ENCODE measurements at regions not wholly inside any gene's neighbourhood (a gene's known extent, or its start where the extent isn't known, plus 50 kb on each side); places are given as distances from the start of the nearest gene placed in this dataset.

- DNase-seq, result no peak
Observed at GRCh38 chr2:128958241-128958640, 639.6 kb upstream of the HS6ST1 start.

DNA sequence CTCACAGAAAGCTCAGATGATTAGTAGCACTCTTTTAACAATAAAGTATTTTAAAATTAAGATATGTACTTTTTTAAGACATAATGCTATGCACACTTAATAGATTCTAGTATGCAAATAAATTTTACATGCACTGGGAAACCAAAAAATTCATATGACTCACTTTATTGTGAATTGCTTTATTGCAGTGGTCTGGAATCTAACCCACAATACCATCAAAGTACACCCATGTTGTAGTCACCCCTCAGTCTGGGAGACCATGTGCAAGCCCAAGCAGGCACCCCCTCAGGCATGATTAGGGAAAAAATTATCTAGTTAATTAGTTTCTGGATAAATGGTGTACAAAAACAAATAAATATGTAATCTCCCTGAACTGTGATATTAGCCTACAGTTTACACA, 649.0 kb upstream of the HS6ST1 start:
- DNase-seq, result no peak

DNA sequence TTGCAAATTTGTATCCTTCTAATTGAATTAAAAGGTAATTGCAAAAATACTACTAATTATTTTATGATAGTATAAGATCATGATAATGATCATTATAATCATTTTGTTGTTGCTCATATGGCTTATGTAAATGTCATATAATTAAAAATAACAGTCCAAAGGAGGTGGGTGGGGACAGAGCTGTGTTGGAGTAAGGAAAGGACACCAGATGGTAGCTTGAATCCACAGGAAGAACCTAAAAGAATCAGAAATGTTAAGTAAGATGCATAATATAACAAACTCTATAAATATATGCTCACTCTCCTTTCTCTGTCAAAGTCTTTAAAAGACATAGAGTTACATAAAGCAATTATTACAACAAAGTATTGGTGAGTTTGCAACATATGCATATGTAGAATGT, 650.7 kb upstream of the HS6ST1 start:
- no peak for DNase-seq

GRCh38 chr2:128970332-128971116, 651.9 kb upstream of the HS6ST1 start:
- no peak for DNase-seq

- DNase-seq, result no peak
Observed at GRCh38 chr2:128973566-128973965, 654.9 kb upstream of the HS6ST1 start.

- DNase-seq, result no peak
Observed at GRCh38 chr2:128978212-128978611, 659.5 kb upstream of the HS6ST1 start.

DNA sequence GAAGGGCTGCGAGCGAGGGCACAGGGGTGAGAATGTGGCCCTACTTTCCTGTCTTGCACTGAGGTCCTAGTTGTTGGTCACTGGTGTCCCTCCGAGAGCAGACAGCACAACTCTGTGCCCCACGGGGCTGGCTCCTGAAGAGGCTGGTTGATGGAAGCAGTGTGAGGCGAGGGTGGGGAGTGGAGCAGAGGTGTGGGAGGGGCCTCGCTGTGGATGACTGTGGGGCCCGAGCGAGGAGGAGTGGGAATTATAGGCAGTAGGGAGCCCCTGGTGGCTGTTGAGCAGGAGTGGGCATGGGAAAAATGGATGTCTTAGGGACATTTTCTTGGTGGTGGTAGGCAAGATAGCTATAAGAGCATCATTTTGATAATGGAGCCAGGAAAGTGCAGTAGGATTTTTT, 660.5 kb upstream of the HS6ST1 start:
- DNase-seq, result no peak

DNA sequence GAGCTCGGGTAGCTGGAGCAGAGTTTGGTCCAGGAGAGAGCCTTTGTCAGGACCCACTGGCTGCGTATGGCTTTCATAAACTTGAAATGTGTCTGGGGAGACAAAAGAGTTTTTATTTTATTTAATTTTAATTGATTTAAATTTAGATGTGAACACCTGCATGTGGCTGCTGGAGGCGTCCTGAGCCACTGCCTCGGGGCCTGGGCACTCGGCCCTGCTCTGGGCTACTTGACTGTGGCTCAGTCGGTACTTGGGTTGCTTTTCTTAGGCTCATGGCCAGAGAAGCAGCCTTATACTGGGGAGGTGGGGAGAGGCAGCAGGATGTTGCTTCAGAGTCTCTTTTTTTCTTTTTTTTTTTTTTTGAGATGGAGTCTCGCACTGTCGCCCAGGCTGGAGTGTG, 661.8 kb upstream of the HS6ST1 start:
- no peak for DNase-seq

DNA sequence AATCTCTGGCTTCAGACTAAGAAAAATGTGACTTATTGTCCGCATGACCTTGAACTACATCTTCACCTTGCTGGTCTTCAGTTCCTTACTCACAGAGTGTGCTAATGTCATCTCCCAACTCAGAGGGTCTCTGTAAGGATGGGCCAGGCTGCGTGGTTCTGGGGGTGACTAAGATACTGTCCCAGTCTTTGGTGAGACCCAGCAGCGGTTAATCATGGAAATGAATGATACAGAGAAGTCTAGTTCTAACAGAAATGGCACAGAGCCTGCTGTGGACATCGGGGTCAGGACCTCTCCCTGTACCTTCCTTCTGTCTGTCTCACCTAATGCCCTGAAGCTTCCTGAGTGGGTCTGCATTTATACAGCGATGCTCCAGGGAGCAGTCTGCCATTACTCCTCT, 662.7 kb upstream of the HS6ST1 start:
- no peak for DNase-seq

DNA sequence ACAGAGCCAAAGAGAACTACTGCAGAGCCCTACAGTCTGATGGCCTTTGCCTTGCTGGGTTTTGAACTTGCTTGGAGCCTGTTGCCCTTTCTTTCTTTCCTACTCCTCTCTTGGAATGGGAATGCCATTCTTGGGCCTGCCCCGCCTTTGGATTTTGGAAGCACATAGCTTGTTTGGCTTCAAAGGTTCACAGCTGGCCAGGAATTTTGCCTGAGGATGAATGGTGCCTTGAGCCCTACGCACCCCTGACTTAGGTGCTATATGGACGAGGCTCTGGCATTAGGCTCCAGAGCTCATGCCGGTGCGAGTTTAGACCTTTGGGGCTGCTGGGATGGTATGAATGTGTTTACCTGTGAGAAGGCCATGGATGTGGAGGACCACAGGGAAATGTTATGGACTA, 663.3 kb upstream of the HS6ST1 start:
- DNase-seq, result no peak

DNA sequence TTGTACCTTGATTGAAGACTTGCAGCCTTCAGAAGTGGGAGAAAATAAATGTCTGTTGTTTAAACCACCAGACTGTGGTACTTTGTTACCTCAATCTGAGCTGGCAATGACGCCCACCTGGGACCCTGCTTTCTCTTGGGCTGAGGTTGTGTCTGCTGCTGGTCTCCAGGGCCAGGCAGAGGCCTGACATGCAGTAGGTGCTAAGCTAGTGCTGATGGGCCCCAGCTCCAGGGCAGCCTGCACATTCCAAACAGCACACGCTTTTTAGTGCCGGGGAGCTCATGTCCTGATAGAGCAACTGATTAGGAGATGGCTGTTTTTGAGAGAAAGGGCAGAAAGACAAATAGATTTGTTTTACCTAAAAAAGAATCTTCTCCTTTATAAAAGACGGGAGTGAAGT, 664.0 kb upstream of the HS6ST1 start:
- no peak for DNase-seq

DNA sequence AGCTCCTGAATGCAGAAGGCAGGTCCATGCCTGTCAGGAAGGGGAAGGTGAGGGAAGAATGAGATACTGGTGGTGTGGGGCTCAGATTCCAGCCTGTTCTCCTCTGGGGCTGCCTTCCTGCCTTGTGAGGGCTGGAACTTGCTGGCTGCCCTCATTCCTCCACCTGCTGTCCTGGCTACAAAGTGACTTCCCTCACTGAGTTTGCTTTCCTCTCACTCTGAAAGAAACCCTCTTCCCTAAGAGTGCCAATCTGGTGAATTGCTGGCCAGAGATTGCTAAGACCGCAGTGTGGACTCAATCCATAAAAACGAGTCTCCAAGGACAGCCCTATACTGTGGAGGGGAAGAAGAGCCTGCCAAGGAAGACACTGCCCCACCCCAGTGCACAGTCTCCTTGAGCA, 664.4 kb upstream of the HS6ST1 start:
- DNase-seq, result no peak

DNA sequence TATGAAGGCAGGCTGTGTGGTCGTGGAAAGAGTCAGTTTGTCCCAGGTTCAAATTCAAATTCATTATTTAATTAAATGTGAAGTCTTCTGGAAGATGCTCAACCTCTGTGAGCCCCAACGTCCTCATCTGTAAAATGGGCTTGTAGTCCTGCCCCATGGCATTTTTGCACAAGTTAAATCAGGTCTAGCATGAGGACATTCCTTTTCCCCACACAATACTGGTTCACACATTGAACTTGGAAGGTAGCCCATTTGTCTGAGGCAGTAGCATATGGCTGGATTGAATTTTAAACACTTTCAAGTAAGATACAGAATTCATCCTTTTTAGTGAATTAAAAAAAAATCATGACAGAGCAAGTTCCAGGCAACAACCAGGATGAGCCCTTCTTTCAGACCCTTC, 665.4 kb upstream of the HS6ST1 start:
- no peak for DNase-seq

- no peak for DNase-seq
Observed at GRCh38 chr2:128984855-128985254, 666.2 kb upstream of the HS6ST1 start.

DNA sequence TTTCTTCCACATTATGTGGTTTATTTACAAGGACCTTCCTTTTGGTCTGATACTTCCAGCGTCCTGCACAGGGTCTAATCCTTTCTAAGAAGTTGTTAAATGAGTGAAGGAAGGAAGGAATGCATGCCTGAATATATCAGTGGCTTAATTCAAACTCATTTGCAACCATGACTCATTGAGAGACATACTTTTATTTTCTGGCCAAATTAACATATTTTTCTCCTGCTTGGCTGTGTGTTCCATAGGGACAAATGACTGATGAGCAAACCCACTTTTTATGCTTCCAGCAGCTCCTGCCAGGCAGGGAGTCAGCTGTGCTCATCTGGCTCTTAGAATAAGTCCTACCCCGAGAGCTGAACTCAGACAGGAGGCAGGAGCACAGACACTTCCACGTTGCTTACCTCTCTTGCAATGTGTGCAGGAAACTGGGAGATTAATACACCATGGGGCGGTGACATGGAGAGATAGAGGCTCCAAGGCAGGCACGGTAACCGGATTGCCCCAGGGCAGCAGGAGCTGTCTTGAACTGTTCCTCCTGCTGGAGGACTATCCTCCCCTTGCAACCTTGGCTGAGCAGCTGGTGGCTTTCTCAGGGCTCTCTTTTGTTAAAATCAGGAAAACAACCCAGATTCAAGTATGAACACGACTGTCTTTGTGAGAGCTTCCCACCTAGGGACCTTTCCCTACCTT, 667.5 kb upstream of the HS6ST1 start:
- no peak for DNase-seq

- no peak for DNase-seq
Observed at GRCh38 chr2:128986867-128987268, 668.2 kb upstream of the HS6ST1 start.

- DNase-seq, result no peak
Observed at GRCh38 chr2:128988326-128988725, 669.7 kb upstream of the HS6ST1 start.

- no peak for DNase-seq
Observed at GRCh38 chr2:128988967-128989366, 670.3 kb upstream of the HS6ST1 start.

DNA sequence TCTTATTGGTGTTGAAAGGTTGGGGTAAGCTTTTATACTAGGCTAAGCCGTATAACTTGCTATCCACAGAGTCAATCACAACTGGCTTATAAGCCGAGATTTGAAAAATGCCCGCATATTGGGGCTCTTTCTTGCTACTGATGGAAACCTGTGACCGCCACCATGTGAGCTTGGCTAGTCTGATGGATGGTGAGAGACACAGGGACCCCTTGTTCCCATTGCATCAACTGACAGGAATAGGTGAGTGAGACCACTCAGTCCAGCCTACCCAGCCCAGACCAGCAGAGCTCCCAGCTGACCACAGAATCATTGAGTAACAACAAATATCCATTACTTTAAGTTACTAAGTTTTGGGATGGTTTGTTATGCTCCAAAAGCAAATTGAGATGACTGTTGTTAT, 676.4 kb upstream of the HS6ST1 start:
- no peak for DNase-seq

DNA sequence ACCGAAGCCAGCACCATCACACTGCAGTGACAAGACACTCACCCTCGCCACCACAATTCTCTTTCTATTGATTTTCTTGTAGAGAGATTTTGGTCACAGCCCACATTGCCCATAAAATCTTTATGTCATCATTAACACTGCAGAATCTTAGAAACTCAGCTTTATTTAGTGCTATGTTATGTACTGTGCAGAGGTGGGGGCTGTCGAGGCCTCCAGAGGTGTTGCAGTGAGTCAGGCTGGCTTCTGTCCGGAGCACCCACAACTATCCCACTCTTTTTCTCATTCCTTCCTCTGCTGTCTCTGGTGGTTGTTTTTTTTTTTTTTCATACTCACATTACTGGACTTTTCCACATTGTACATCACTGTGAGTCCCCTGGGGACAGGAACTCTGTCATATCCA, 677.4 kb upstream of the HS6ST1 start:
- no peak for DNase-seq

- DNase-seq, result no peak
Observed at GRCh38 chr2:128997166-128997866, 678.6 kb upstream of the HS6ST1 start.

DNA sequence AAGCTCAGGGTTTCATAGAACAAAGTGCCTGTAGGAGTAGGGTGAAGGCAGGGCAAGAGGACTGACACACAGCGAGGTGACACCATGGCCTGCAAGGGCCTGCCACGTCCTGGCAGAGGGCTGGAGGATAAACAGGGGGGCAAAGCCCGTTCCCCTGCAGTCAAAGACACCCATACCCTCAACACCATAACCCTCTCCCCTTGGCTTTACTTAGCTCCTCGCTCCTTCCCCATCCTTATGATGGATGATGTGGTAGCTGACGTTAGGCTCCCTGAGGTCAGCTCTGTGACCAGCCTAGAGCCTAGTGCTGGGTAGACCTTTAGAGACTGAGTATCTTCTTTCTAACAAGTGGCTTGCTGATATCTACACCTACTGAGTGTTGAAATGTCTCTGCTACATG, 683.3 kb upstream of the HS6ST1 start:
- DNase-seq, result no peak

DNA sequence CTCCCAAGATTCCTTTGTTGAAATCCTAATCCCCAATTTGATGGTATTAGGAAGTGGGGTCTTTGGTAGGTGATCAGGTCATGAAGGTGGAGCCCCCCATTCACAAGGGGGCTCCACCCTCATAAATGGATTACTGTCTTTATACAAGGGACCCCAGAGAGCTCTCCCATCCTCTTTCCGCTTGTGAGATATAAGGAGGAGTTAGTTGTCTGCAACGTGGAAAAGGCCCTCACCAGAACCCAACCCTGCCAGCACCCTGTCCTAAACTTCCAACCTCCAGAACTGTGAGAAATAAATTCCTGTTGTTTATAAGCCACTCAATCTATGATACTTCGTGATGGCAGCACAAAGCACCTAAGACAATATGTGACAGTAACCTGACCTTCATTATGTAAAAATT, 684.1 kb upstream of the HS6ST1 start:
- DNase-seq, result no peak

GRCh38 chr2:129004485-129004884, 685.8 kb upstream of the HS6ST1 start:
- no peak for DNase-seq

All from GDM1 (cell line).